ENCODE measurements at regions not wholly inside any gene's neighbourhood (a gene's known extent, or its start where the extent isn't known, plus 50 kb on each side); places are given as distances from the start of the nearest gene placed in this dataset.

DNA sequence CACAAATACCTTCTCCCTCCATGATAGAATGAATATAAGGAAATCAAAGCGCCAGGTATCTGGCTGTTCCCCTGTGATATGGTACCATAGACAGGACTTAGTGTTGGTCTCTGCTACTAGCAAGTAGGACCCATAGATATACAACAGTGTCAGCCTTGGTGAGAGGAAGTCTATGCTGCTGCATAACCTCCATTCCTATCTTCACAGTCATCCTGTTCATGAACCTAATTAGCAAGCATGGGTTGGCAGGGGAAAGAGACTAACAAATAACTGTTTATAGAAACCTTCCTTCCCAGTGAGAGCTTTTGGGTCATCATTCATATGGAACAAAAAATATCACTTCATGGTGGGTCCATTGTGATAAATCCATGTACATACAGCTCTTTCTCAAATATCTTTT is 188.9 kb upstream of the FAM98A start:
- DNase-seq, result no peak

DNA sequence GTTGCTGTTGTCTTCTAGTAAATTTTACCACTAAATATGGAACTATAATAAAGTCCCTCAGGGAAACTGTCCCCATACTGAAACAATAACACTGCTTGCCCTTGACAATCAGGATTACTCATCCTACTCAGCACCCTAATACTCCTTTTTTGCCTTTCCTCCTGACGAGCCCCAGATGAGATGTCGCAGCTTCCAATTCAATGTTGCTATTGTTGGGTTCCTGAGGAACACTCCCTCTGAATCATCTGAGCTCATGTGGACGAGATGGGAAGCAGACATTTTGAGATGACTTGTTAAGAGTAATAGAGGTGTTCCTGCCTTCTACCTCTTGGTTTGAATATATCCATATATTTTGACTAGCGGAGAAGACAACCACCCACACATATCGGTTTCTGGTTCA is 187.8 kb upstream of the FAM98A start:
- DNase-seq, result no peak

DNA sequence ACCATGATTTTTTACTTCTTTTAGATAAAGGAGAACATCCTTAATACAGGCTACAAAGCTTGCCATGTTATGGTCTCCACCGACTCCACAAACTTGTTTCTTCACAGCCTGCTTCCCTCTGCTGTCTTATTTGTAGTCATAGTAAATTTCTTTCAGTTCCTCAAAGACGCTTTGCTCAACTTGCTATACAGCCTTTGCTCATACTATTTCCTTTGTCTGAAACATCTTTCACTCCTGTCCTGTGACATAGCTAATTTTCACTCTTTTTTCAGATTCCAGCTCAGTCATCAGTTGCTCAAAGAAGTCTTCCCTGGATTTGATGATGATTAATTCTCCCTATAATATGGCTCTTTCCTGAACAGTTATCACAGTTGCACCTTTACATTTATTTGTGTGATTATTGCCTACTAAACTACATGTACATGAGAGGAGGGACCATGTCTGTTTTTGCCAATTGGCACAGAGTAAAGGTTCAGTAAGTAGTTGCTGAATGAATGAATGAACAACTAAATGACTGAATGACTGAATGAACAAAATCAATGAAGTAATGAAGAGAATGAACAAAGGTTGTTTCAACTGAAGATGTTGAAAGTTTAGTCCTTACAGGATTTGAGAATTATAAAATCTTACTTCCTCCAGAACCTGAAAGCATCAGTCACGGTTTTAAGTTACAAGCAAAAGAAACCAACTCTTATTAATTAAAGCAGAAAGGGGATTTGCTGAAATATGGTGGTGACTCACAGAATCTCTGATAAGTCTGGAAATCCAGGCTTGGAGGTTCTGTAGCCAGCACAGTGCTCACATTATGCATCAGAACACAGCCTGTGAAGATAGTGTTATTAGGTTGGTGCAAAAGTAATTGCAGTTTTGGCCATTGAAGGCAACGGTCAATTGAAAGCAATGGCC is 186.4 kb upstream of the FAM98A start:
- peak; percentile 86 for DNase-seq

DNA sequence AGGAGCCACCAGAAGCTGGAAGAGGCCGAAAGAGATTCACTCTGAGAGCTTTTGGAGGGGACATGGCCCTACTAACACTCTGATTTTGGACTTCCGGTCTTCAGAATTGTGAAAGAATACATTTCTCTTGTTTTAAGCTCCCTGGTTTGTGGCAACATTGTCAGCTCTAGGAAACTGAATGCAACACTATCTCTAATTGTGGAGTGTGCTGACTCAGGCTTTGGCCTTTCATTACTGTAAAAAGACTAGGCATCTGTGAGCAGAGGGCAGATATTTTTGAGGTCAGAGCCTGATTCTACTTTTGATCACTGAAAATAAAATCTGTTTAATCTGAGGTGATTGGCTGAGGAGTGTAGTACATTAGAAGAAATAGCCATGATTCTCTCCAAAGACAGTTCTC is 185.4 kb upstream of the FAM98A start:
- DNase-seq, result peak; percentile 19

DNA sequence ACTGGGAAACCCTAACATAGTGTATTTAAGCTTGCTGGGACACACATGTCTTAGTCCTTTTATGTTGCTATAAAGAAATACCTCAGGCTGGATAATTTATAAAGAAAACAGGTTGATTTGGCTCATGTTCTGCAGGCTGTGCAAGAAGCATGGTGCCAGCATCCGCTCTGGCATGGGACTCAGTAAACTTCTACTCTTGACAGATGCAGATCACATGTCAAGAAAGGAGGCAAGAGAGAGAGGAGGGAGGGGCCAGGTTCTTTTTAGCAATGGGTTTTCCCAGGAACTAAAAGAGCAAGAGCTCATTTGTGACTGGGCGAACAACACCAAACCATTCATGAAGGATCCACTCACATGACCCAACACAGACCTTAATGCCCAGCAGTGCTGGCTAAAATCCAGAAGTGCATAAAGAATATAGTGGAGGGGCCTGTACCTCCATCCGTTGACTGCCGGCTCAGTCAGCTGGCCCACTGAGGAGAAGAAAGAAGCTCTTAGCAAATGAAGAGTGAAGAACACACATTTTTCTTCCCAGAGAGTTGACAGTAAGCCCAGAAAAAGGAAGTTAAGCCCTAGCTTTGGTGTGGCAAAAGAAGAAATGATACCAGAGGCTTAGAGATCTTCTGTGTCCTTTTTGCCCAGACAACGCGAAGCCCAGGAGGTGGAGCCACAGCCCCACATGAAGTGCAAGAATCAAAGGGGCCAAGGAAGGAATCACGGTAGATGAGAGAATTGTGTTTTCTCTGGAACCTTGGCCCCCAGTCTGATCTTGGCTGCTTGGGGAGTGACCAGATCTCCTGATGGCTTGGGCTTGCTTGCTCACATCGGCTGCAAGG is 183.5 kb upstream of the FAM98A start:
- DNase-seq, result peak; percentile 52

DNA sequence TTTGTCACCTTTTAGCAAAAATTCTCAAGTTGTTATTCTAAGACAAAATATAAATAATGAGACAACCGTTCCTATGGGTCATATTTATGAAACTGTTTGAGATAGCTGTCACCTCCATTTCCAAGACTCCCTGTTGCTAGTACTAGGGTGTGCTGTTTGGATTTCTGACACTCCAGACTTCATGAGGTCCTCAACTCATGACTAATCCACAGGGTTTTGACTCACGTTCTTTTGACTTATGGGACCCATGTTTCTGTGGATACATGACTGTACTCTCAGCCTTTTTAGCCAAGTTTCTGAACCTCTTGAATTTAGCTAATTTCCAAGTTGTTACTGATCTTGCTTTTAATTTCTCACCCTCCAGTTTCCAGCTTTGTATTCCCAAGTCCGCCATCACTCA is 178.7 kb upstream of the FAM98A start:
- no peak for DNase-seq

DNA sequence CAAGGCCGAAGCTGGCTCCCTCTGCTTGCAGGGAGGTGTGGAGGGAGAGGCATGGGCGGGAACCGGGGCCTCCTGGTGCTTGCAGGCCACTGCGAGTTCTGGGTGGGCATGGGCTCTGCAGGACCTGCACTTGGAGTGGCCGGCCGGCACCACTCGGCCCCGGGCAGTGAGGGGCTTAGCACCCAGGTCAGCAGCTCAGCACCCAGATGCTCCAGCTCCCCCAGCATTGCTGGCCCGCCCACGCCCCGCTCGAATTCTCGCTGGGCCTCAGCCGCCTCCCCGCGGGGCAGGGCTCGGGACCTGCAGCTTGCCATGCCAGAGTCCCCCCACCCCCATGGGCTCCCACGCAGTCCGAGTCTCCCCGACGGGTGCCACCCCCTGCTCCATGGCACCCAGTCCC is 176.2 kb upstream of the FAM98A start:
- DNase-seq, result no peak

DNA sequence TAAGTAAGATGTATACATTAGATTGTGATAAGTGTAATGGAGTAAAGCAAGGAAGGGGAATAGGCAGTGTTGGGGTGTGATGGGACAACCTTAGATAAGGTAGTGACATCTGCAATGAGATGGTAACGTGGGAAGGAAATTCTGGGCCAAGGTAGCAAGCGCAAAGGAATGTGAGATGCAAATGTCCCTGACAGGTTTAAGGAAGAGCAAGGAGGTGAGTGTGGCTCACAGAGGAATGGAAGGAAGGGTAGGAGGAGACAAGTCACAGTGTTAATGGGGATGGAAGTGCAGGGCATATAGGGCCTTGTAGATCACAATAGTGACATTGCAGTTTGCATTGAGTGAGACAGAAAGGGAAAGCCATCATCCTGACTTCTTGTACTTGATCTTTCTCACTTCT is 170.9 kb upstream of the FAM98A start:
- no peak for DNase-seq

DNA sequence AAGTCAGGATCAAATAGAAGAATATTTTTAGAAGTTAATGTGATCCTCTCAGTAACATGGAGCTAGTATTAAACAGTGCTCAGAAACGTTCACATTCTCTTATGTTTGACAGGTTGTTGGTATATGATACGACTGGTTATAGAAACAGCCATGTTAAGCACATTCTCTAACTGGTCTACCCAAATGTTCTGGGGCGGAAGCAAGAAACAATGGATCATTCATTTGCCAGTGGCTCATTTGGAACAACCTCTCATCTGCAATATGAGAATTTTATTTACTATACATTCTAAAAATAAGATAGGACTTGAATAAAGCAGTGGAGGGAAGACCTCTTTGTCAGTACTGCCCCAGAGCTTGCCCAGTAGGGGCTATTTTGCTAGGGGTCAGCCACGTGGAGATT is 167.1 kb upstream of the FAM98A start:
- DNase-seq, result no peak

DNA sequence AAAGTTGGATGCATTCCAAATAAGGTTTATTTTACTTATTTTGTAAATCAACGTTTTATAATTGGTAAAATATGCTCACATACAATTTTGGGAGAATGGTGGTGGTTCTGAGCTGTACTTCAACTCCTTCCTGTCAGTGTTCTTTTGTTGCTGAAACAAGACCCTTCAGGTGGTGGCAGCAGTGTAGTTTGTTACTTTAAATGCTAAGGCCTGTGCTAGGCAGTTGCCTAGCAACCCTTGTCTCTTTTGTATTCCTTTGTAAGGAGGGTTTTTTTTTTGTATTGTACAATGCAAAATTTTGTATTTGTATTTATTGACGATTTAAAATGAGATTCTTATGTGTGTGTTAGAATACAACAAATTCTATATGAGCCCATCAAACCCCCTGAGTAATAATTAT is 166.0 kb upstream of the FAM98A start:
- no peak for DNase-seq

DNA sequence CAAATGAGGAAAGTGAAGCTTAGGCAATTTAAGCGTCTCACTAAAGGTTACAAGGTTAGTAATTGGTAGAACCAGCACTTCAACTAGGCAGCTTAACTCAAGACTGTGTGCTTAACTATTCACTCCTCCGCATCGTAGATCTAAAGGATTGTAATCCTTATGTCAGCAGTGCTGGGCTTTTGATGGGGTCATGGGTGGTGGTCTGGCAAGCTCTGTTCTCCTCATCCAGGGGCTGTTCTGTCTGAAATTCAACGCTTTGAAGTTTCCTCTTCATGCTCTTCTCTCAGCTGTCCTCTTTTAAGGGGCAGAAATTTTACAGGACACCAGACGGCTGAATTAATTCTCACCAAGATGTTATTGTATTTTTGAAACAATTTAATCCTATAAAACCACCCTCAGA is 165.5 kb upstream of the FAM98A start:
- DNase-seq, result no peak

DNA sequence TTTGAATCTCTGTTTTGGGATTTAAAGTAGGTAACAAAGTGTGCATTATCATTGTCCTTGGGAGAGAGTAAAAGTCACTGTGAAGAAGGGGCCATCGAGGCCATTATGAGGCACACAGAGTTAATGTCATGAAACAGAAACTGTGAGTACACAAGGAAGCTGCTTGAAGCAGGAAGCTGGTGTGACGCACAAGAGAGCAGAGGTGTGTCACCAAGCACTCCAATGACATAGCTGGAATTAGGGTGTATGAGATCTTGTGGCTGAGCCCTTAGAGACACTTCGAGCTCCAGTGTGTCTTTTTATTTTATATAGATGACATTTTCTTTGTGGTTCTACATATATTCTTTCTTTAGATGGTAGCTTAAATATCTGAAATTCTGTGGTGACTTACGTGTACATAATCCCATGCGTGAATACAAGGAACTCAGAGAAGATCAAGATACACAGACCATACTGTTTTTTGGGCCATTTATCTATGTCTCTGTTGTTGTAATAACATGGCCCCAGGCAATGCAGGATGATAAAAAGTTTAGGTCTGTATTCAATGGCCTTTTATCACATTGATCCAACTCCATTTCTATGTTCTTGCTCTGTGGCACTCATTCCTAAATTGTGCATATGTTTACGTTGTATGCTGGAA is 164.7 kb upstream of the FAM98A start:
- DNase-seq, result no peak

DNA sequence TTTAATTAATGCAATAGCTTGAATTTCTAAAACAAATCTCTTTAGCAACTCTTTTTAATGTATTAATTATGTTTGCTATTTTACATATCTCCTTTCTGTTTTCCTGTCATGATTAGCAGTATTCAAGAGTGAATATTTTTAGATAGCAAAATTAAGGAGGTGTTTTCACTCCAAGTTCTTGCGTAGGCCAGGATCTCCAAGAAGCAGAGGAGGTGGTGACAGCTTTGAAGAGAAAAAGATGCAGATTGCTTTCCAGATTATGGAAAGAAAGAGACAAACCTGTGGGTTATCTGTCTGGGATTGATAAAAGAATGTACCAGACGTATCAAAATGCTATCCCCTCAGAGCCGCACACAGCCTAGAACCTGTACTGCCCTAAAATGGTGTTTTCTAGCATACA is 163.5 kb upstream of the FAM98A start:
- no peak for DNase-seq

DNA sequence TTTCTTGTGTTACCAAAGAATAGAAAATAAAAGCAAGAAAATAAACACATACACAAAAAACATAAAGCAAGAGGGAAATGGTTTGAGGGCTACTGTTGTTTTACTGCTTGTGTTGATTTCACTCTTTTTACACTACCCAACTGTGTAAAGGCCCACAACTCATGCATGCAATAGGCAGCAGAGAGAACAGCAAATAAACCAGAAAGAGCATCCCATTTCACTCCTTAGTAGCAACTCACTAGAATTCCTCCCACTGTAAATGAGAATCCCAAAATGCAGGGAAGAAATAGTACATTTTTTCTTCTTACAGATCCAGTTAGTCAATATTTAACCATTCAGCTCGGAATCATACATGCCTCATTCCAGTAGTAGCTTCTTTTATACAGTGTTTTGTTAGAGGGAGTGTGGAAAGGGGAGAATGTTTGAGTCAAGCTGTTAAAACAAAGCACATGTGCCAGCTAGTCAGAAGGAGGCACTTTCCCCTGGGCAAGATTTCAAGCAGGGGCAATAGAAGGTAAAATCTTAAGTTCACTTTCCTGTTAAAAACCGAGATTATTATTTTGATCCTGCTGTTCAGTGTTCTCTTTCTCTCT is 147.2 kb upstream of the FAM98A start:
- DNase-seq, result no peak

DNA sequence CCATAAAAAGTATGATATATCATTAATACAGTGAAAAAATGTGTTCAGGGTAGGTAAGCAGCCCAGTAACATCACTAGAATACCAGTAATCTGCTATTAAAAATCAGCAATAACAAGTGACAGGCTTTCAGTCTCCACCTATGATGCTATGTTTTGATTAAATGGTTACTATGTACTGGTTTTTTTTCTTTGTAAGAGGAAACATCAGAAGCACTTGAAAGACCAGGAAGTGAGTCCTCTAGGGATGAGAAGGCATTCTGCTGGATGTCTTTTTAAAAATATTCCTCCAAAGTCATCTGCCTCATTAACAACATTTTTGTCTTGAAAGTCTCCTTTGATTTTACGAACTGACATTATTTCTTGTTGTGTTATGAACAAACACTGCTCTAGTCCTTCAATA is 136.0 kb upstream of the FAM98A start:
- DNase-seq, result no peak

DNA sequence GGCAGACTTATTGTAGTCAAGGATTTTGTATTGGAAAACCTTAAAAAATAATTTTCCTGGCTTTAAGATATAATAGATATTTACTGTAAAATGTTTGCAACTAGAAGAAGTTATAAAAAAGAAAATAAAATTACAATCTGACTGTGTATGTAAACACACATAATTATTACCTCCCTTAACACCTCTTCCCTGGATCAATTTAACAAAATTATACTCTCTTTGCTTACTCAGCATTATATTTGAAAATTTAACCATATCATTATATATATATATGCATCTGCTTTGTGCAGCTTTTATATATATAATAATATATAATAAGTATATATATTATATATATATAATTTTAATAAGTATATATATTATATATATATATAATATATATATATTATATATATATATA is 131.7 kb upstream of the FAM98A start:
- DNase-seq, result no peak

DNA sequence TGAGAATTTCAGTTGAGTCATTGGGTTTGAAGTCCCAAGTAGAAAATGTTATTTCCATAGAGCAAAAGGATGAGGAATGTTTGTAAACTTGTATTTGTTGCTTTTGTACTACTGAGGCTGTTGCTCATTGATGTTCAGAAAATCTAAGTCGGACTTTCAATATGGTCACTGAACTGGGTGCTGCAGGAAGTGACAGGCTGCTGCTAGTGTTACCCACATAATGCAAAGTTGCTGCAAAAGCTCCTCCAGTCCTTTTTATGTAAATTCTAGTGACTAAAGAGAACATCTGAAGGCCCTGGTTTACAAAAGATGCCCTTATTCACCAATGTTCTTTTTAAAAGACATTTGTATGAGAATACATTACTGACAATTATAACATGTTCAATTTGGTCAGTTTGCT is 131.1 kb upstream of the FAM98A start:
- DNase-seq, result no peak

DNA sequence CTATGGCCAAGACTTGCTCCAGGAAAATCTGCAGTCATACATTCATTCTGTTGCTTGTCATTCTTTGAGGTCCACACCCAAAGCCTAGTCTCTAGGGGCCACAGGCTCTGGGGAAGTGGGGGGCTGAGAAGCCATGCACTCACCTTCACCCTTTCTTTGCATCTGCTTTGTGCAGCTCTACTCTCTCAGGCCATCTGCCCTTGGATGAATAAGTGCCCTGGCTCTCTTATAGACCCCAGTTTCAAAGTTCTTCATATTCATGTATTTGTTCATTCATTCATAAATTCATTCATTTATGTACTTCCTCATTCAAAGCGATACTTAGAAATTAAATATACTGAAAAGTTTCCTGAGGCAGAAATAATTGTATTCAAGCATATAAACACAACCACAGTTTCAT is 130.3 kb upstream of the FAM98A start:
- DNase-seq, result no peak

DNA sequence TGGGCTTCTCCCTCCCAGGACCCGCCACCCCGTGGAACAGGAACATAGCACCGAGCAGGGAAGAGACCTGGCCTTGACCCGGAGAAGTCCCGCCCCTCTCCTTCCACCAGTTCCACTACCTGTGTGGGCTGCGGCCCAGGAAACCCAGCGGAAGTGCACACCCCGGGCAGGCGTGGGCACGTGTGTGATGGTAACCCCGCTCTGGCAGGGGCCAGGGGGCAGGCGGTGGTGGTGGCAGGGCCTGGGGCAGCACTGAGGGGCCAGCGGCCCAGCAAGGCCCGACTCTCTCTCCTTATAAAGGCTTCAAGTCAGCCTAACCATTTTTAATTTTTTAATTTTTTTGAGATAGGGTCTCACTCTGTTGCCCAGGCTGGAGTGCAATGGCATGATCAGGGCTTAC is 129.0 kb upstream of the FAM98A start:
- DNase-seq, result no peak

DNA sequence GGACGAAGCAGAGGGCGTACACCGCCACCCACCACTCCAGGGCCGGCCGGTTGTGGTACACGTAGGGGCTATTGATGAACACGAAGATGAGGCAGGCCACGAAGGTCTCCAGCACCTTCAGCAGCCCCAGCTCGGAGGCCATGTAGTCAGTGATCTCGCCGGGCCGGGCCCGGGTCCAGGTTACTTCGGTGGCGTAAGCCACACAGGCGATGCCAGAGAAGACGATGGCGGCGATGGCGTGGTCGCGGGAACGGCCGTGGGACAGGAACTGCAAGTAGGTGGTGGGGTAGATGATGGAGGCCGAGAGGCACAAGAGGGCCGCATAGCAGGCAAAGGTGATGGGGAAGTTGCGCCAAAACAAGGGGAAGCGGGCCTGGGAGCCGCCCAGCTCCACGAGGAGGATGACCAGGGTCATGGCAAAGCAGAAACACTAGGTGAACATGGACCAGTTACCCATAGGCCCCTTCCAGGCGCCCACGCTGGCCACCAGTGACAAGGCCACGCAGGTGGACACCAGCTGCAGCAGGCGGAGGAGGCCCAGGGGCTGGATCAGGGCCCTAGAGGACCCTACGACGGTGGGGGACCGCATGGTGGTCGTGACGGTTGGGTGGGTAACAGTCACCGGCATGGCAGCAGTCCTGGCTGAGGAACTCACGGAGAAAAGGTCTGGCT is 128.4 kb upstream of the FAM98A start:
- no peak for DNase-seq

DNA sequence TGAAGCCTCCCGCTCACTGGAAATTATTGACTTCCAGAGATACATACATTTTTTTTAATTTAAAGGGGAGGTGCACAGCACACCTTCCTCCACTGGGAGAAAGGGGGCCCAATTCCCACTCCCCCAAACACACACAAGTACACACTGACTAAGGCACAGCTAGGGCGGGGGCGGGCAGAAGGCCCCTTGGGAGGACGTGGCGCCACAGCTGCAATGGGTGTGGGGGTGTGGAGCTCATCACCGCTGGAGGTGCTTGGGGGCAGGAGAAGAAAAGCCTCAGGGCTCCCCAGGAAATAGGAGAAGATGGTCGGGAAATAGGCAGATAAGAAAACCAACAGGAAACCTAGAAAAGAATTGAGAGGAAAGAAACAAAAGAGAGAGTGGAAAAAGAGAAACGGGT is 127.3 kb upstream of the FAM98A start:
- no peak for DNase-seq

DNA sequence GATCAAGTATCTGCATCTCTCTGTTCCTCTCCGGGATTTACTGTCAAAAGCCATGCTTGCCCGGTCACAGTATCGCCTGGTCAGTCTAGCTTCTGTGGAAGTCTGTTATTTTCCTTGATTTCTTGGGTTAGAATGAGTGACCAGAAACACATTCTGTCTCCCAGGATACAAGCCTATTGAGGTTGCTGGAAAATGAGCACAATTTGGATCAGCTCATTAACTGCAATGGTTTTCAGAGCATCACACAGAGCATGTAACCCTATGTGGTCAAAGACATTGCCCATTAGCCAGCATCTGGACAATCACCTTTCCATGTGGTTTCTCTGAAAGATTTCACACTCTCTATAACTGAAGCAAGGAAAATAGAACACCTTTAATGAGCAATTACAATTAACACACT is 124.2 kb upstream of the FAM98A start:
- no peak for DNase-seq

DNA sequence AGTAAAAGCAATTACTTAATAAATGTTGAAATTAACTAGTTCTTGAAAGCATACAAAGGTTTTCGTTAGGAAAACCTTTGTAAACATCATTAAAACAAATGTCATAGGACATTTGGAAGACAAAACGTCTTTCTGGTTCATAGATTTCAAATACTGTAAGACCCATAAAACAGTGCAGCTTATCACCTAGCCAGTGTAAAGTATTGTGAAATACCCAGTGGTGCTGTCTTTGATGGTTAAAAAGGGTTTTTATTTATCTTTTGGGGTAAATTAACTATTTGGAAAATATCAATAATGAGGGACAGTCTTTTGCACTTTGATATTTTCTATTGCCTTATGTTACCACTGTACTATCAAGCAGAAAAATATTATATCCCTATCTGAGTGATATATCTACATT is 120.0 kb upstream of the FAM98A start:
- DNase-seq, result no peak

Data from inflammatory macrophage treated with lipopolysaccharide for 4 hours (primary cell).